ENCODE measurements at regions not wholly inside any gene's neighbourhood (a gene's known extent, or its start where the extent isn't known, plus 50 kb on each side); places are given as distances from the start of the nearest gene placed in this dataset.

GRCh38 chr13:82221621-82222020 is 1660.7 kb downstream of the SLITRK1 start:
- intact Hi-C loops (cut with micrococcal nuclease) (no loop called here), dilution Hi-C loops (cut with MboI; ENCODE audit: extremely low pct_ligation_motif_present, low sequenced_read_pairs) (no loop called here)
- H3K4me1 ChIP-seq (ENCODE audit: control insufficient read depth, extremely low read depth, insufficient read depth, low read length) = no peaks in the 10 kb centered on the region
- ChIA-PET POLR2A (no interaction called here), CTCF (no interaction called here)
- H3K9me1 ChIP-seq (replicated peaks; ENCODE audit: control insufficient read depth, extremely low read depth, insufficient read depth, low read length) = no peaks in the 10 kb centered on the region
- no peaks in the 10 kb centered on the region for H3K79me2 ChIP-seq (ENCODE audit: control insufficient read depth, insufficient read depth, low read length)
- H3K4me2 ChIP-seq (ENCODE audit: insufficient read depth, low read length) = no peak overlapping the region
- no peak overlapping the region for H3K4me3 ChIP-seq (replicated peaks in 1 of 3; ENCODE audit: insufficient read depth in 1 of 3, low read depth in 1 of 3, low read length in 3 of 3)
- no peak for FAIRE-seq
- no peaks in the 10 kb centered on the region for H3K27me3 ChIP-seq (ENCODE audit: control insufficient read depth in 2 of 2, insufficient read depth in 2 of 2, low read length in 2 of 2)
- no peak overlapping the region for H3K27ac ChIP-seq (ENCODE audit: insufficient read depth, low read depth, low read length)
- no TSS peak for BruUV-seq (replicated peaks)
- no peak for DNase-seq (ENCODE audit: low read depth, low spot score)
- TF ChIP-seq CTCF (IDR thresholded peaks at IDR 0.05; ENCODE audit: extremely low read depth in 1 of 2, insufficient read depth in 1 of 2, low read depth in 1 of 2, low read length in 2 of 2) (no peak), MYC (IDR thresholded peaks at IDR 0.05; ENCODE audit: low read depth, low read length) (no peak), POLR2AphosphoS5 (IDR thresholded peaks at IDR 0.05; ENCODE audit: insufficient read depth, low read depth, low read length) (no peak), POLR2A (IDR thresholded peaks at IDR 0.05; ENCODE audit: low read depth, low read length) (no peak), MAX (IDR thresholded peaks at IDR 0.05; ENCODE audit: insufficient read depth, insufficient read length) (no peak), FOS (IDR thresholded peaks at IDR 0.05; ENCODE audit: borderline replicate concordance, insufficient read depth, low read length) (no peak), EZH2 (IDR thresholded peaks at IDR 0.05; ENCODE audit: borderline replicate concordance, low read depth, low read length, severe bottlenecking) (no peak), GATA2 (IDR thresholded peaks at IDR 0.05; ENCODE audit: insufficient read depth, insufficient read length, low read depth, low read length) (no peak), JUN (IDR thresholded peaks at IDR 0.05; ENCODE audit: borderline replicate concordance, insufficient read depth, insufficient read length, low read depth) (no peak)
- H3K9me3 ChIP-seq (replicated peaks; ENCODE audit: control insufficient read depth, insufficient read depth, low read length) = no peaks in the 10 kb centered on the region
- no peak overlapping the region for H2AFZ ChIP-seq (ENCODE audit: low read depth, low read length)
- no peaks in the 10 kb centered on the region for H4K20me1 ChIP-seq (replicated peaks; ENCODE audit: control insufficient read depth, extremely low read depth, insufficient read depth, low read length)
- H3K36me3 ChIP-seq (ENCODE audit: control insufficient read depth in 2 of 2, extremely low read depth in 1 of 2, insufficient read depth in 2 of 2, low read length in 2 of 2) = no peaks in the 10 kb centered on the region
- H3K9ac ChIP-seq (replicated peaks; ENCODE audit: extremely low read depth, insufficient read depth, low read length) = no peak overlapping the region

Data from endothelial cell of umbilical vein (primary cell).